ENCODE measurements at regions not wholly inside any gene's neighbourhood (a gene's known extent, or its start where the extent isn't known, plus 50 kb on each side); places are given as distances from the start of the nearest gene placed in this dataset.
A peak's percentile ranks its signal among the peaks of the same experiment; 100 is the strongest.
"Not testable (repeated sequence)": the region's sequence is repeated elsewhere in the genome, so short reads cannot be mapped to it uniquely, and the experiment has no call there.

- not testable (repeated sequence) for DNase-seq
These were observed 132.7 kb downstream of the UNC93B1 start for GRCh38 chr11:67871168-67871567.

GRCh38 chr11:67862896-67863295 lies 141.0 kb downstream of the UNC93B1 start:
- not testable (repeated sequence) for DNase-seq

- peak; percentile 45 to 54 for DNase-seq
These were observed 144.3 kb downstream of the UNC93B1 start for GRCh38 chr11:67859513-67860161.

GRCh38 chr11:67850747-67851146 lies 153.2 kb downstream of the UNC93B1 start:
- not testable (repeated sequence) for DNase-seq

- not testable (repeated sequence) for DNase-seq
These were observed 154.1 kb downstream of the UNC93B1 start for GRCh38 chr11:67849766-67850165.

- not testable (repeated sequence) for DNase-seq
These were observed 155.7 kb downstream of the UNC93B1 start for GRCh38 chr11:67847896-67848875.

GRCh38 chr11:67846303-67846702 lies 157.6 kb downstream of the UNC93B1 start:
- not testable (repeated sequence) for DNase-seq

GRCh38 chr11:67845296-67845695 lies 158.6 kb downstream of the UNC93B1 start:
- DNase-seq = not testable (repeated sequence)

- DNase-seq = not testable (repeated sequence)
These were observed 163.3 kb downstream of the UNC93B1 start for GRCh38 chr11:67840599-67840998.

- DNase-seq = not testable (repeated sequence)
These were observed 155.7 kb upstream of the ALDH3B2 start for GRCh38 chr11:67830152-67830551.

GRCh38 chr11:67826951-67827296 lies 152.5 kb upstream of the ALDH3B2 start:
- not testable (repeated sequence) for DNase-seq

- peak in 1 of 2 donors; percentile 2 for DNase-seq
These were observed 151.9 kb upstream of the ALDH3B2 start for GRCh38 chr11:67826028-67826950.

- not testable (repeated sequence) for DNase-seq
These were observed 150.4 kb upstream of the ALDH3B2 start for GRCh38 chr11:67824861-67825260.

GRCh38 chr11:67820081-67820480 lies 145.7 kb upstream of the ALDH3B2 start:
- DNase-seq = no peak

GRCh38 chr11:67817558-67817957 lies 143.1 kb upstream of the ALDH3B2 start:
- not testable (repeated sequence) for DNase-seq

- not testable (repeated sequence) for DNase-seq
These were observed 134.9 kb upstream of the ALDH3B2 start for GRCh38 chr11:67809301-67809700.

GRCh38 chr11:67807896-67808295 lies 133.5 kb upstream of the ALDH3B2 start:
- DNase-seq = not testable (repeated sequence)

GRCh38 chr11:67806728-67807235 lies 132.4 kb upstream of the ALDH3B2 start:
- not testable (repeated sequence) for DNase-seq

- DNase-seq = not testable (repeated sequence)
These were observed 131.8 kb upstream of the ALDH3B2 start for GRCh38 chr11:67806183-67806582.

GRCh38 chr11:67805253-67806126 lies 131.1 kb upstream of the ALDH3B2 start:
- DNase-seq = peak; percentile 92 to 98
